Calu3 (cell line): ENCODE measurements at regions not wholly inside any gene's neighbourhood (a gene's known extent, or its start where the extent isn't known, plus 50 kb on each side); places are given as distances from the start of the nearest gene placed in this dataset.
"Not testable (repeated sequence)": the region's sequence is repeated elsewhere in the genome, so short reads cannot be mapped to it uniquely, and the experiment has no call there.

ENCODE experiments used
- BruUV-seq: library from RNA; stranded (reverse); fragments of 400-500 nt; replicated peaks from 2 replicates; lab custom pipeline; 2021; lab: Mats Ljungman, UMichigan
- CTCF ChIA-PET: fragments of 300-600 bp; sonication (Branson Sonifier 250); formaldehyde crosslinking; loops from one replicate; lab custom pipeline; 2022; ENCODE audit warnings: antibody characterized with exemption; lab: Charles Lee
- DNase-seq: peaks from one replicate; pipeline ENCODE4 v3.0.0; 2022
- H3K27ac Mint-ChIP-seq: one replicate; pipeline ENCODE4 v1.8.0; 2022; ENCODE audit warnings: mixed read lengths; ENCODE audit not compliant: unreplicated experiment
- H3K27me3 Mint-ChIP-seq: one replicate; pipeline ENCODE4 v1.8.0; 2022; ENCODE audit warnings: mixed read lengths; ENCODE audit not compliant: unreplicated experiment
- H3K36me3 Mint-ChIP-seq: one replicate; pipeline ENCODE4 v1.8.0; 2022; ENCODE audit warnings: mild to moderate bottlenecking, moderate library complexity, mixed read lengths; ENCODE audit not compliant: insufficient read depth, unreplicated experiment
- H3K4me1 Mint-ChIP-seq: one replicate; pipeline ENCODE4 v1.8.0; 2022; ENCODE audit warnings: mild to moderate bottlenecking, low read depth, mixed read lengths; ENCODE audit not compliant: unreplicated experiment
- H3K4me3 Mint-ChIP-seq: one replicate; pipeline ENCODE4 v1.8.0; 2022; ENCODE audit warnings: mild to moderate bottlenecking, low read depth, moderate library complexity, mixed read lengths; ENCODE audit not compliant: unreplicated experiment
- H3K9me3 Mint-ChIP-seq: one replicate; pipeline ENCODE4 v1.8.0; 2022; ENCODE audit warnings: low read depth, mixed read lengths; ENCODE audit not compliant: unreplicated experiment
- intact Hi-C: fragments of 100-400 bp; cut with micrococcal nuclease; formaldehyde crosslinking; loops from one replicate; pipeline ENCODE4 v1.10.0; 2022; ENCODE audit not compliant: unreplicated experiment
- TF ChIP-seq, protein P1 (sequence below): fragments of 200-600 bp; IDR thresholded peaks from one replicate; pipeline ENCODE4 v1.8.0; 2022; ENCODE audit warnings: antibody characterized with exemption; ENCODE audit not compliant: unreplicated experiment

DNA sequence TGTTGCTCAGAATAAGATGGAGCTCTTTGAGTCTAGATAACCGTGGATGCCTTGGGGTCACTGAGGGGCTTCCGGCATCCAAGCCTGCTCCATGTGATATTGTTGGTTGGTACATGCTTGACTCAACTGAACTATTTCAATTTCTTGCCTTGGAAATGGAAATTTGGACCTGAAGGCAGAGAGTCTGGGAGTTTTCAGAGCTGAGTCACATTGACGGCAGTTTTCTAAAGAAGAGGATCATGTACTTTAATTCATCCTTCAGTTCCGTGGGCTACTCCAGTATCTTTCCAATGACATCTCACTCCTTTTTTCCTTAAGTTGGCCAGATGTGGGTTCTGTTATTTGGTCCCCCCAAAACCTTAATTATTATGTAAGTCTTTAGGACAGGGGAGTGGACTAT lies 100.5 kb downstream of the MFAP3L start:
- Mint-ChIP-seq H3K4me3 (no peak overlapping the region), H3K27me3 (no peaks in the 10 kb centered on the region), H3K4me1 (peaks cover 6% of the 10 kb centered on the region), H3K9me3 (no peaks in the 10 kb centered on the region), H3K36me3 (no peaks in the 10 kb centered on the region), H3K27ac (no peak overlapping the region)
- intact Hi-C loops: no loop called here
- TF ChIP-seq, protein P1, sequence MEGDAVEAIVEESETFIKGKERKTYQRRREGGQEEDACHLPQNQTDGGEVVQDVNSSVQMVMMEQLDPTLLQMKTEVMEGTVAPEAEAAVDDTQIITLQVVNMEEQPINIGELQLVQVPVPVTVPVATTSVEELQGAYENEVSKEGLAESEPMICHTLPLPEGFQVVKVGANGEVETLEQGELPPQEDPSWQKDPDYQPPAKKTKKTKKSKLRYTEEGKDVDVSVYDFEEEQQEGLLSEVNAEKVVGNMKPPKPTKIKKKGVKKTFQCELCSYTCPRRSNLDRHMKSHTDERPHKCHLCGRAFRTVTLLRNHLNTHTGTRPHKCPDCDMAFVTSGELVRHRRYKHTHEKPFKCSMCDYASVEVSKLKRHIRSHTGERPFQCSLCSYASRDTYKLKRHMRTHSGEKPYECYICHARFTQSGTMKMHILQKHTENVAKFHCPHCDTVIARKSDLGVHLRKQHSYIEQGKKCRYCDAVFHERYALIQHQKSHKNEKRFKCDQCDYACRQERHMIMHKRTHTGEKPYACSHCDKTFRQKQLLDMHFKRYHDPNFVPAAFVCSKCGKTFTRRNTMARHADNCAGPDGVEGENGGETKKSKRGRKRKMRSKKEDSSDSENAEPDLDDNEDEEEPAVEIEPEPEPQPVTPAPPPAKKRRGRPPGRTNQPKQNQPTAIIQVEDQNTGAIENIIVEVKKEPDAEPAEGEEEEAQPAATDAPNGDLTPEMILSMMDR: no peak
- CTCF ChIA-PET: no interaction called here
- no TSS peak for BruUV-seq
- DNase-seq: no peak

DNA sequence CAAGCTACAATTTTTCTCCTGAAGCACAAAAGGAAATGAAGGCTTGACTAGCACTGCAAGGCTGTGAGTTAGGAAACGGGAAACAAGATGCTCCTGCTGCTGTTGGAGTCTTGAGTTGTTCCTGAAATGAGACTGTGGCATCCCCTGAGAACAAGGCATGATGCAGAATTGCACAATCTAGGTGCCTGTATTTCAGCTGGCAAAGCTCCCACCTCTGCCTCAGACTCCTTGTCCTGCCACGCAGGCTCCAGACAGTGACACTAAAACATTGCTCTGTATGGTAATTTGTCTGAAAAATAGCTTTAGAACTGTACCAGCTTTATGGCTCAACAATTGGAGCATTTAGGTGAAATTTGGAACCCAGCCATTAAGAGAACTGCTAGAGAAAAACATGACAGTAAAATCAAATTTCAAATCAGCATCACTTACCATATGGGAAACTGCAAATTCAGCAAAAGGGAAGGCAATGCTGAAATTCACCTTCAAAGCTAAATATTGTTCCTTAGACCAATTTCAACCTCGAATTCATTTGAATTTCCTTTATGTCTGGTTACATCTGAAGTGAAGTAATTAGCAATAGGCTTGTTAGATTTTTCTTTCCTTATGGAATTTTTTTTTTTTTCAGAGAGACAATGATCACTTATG lies 103.4 kb downstream of the MFAP3L start:
- peaks cover 6% of the 10 kb centered on the region for H3K36me3 Mint-ChIP-seq
- TF ChIP-seq, protein P1: no peak
- no peak overlapping the region for H3K4me3 Mint-ChIP-seq
- no TSS peak for BruUV-seq
- no peak for DNase-seq
- intact Hi-C loops: no loop called here
- peaks cover 2% of the 10 kb centered on the region for H3K9me3 Mint-ChIP-seq
- H3K27ac Mint-ChIP-seq: no peak overlapping the region
- H3K4me1 Mint-ChIP-seq: peaks cover 16% of the 10 kb centered on the region
- no peaks in the 10 kb centered on the region for H3K27me3 Mint-ChIP-seq
- CTCF ChIA-PET: interaction anchor here (0.7 kb wide), 1 partner anchor 9 kb away, joined by 3 read pairs; no protein-coding TSS in a partner anchor

DNA sequence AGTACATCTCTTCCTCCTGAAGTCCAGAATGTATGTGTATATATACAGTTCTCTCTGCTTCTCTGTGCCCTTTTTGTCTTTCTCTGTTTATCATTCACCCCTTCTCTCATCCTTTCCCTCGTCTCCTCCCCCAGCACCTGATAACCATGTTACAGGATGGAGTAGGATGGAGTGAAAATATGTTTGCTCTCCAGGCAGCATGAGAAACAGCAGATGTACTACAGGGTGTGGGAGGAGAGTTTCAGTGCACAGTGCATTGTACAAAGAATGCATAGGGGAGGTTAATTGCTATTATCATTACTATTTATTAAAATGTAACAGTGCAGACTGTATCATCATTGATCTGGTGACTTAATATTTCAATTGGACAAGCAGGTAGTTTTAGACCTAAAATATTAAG lies 104.5 kb downstream of the MFAP3L start:
- no peak for DNase-seq
- intact Hi-C loops: no loop called here
- TF ChIP-seq, protein P1: no peak
- Mint-ChIP-seq H3K4me1 (peaks cover 16% of the 10 kb centered on the region), H3K36me3 (peaks cover 6% of the 10 kb centered on the region), H3K27me3 (no peaks in the 10 kb centered on the region), H3K4me3 (no peak overlapping the region), H3K27ac (no peak overlapping the region), H3K9me3 (peaks cover 5% of the 10 kb centered on the region)
- CTCF ChIA-PET: no interaction called here
- BruUV-seq: no TSS peak

DNA sequence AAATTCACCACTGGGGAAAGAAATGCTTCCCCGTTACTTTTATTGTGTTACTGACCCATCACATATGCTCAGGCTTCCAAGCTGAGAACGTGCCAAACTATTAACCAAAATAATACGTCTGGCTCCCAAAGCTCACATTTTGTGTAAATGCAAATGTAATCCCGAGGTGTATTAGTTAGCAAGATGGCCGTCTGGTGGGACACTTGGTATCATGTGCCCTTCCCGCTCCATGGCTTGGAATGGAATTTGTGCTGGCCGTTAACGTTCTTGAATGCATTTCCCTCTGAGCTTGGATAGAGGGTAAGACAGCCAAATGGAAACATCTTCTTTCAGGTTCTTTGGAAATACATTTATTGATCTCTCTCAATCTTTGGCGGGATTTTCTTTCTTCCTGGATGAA lies 105.0 kb downstream of the MFAP3L start:
- Mint-ChIP-seq H3K4me3 (no peak overlapping the region), H3K27me3 (no peaks in the 10 kb centered on the region), H3K27ac (no peak overlapping the region), H3K36me3 (peaks cover 6% of the 10 kb centered on the region), H3K4me1 (peaks cover 16% of the 10 kb centered on the region), H3K9me3 (peaks cover 5% of the 10 kb centered on the region)
- no TSS peak for BruUV-seq
- intact Hi-C loops: no loop called here
- TF ChIP-seq, protein P1: no peak
- CTCF ChIA-PET: no interaction called here
- DNase-seq: no peak

DNA sequence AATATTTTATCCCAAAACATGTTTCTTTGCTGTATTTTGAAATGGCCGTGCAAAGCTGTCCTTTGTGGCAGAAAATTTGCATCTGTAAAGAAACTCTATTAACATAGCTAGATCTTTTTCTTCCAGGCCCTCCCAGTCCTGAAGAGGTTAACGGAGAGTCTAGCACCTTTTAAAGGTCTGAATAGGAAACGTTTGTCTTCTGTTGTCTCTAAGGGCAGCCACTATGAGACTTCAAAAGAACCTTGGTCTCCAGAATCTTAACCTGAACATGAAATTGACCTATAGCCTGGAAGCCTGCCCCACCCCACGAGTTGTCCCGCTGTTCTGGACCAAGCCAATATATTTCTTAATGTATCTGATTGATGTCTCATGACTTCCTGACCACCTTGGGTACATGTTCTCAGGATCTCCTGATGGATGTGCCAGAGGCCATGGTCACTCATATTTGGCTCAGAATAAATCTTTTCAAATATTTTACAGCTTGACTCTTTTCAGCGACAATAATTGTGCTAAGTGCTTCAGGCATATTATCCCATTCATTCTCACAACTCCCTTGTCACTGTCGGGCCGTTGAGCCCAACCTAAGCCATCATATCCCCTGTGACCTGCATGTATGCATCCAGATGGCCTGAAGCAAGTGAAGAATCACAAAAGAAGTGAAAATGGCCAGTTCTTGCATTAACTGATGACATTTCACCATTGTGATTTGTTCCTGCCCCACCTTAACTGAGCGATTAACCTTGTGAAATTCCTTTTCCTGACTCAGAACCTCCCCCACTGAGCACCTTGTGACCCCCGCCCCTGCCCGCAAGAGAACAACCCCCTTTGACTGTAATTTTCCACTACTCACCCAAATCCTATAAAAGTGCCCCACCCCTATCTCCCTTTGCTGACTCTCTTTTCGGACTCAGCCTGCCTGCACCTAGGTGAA lies 106.7 kb downstream of the MFAP3L start:
- intact Hi-C loops, BruUV-seq, CTCF ChIA-PET, DNase-seq, H3K9me3 Mint-ChIP-seq, H3K36me3 Mint-ChIP-seq, H3K27me3 Mint-ChIP-seq: not testable (repeated sequence)
- Mint-ChIP-seq H3K4me3 (peak overlapping the region; percentile 26), H3K4me1 (peaks cover 16% of the 10 kb centered on the region), H3K27ac (peak overlapping the region; percentile 30)
